Neural progenitor cell (in vitro differentiated cells): ENCODE measurements at regions not wholly inside any gene's neighbourhood (a gene's known extent, or its start where the extent isn't known, plus 50 kb on each side); places are given as distances from the start of the nearest gene placed in this dataset.

Experiments
- DNase-seq: peaks from one replicate; pipeline ENCODE4 v3.0.0-alpha.2; 2016; ENCODE audit warnings: low spot score
- H2AFZ ChIP-seq: fragments of 200-600 bp; sonication (generic); replicated peaks from 2 replicates; pipeline ENCODE4 v1.6.1; 2016; ENCODE audit warnings: antibody characterized with exemption
- H3F3A ChIP-seq: fragments of 200-600 bp; sonication (generic); 2 replicates; pipeline ENCODE4 v1.6.1; 2016; ENCODE audit warnings: antibody characterized with exemption, low read depth
- H3K27ac ChIP-seq: fragments of 200-600 bp; sonication (generic); 2 replicates; pipeline ENCODE4 v1.5.1; 2016; ENCODE audit warnings: mild to moderate bottlenecking
- H3K27me3 ChIP-seq: fragments of 200-600 bp; sonication (generic); 2 replicates; pipeline ENCODE4 v1.6.1; 2016; ENCODE audit warnings: mild to moderate bottlenecking, moderate library complexity
- H3K36me3 ChIP-seq: fragments of 200-600 bp; sonication (generic); 2 replicates; pipeline ENCODE4 v1.5.1; 2016
- H3K4me1 ChIP-seq: fragments of 200-600 bp; sonication (generic); 2 replicates; pipeline ENCODE4 v1.6.1; 2016; ENCODE audit warnings: mixed run types
- H3K4me2 ChIP-seq: fragments of 200-600 bp; sonication (generic); 2 replicates; pipeline ENCODE4 v1.6.1; 2016
- H3K4me3 ChIP-seq: fragments of 200-600 bp; sonication (generic); 2 replicates; pipeline ENCODE4 v1.5.1; 2016
- H3K79me2 ChIP-seq: fragments of 200-600 bp; sonication (generic); 2 replicates; pipeline ENCODE4 v1.6.1; 2016; ENCODE audit warnings: low read depth
- H3K9ac ChIP-seq: fragments of 200-600 bp; sonication (generic); 2 replicates; pipeline ENCODE4 v1.6.1; 2016
- H3K9me3 ChIP-seq: fragments of 200-600 bp; sonication (generic); 2 replicates; pipeline ENCODE4 v1.5.1; 2016; ENCODE audit warnings: low read depth
- H4K20me1 ChIP-seq: fragments of 200-600 bp; sonication (generic); 2 replicates; pipeline ENCODE4 v1.6.1; 2016; ENCODE audit warnings: low read depth
- H3K27ac Mint-ChIP-seq: 3 replicates; pipeline ENCODE4 v1.8.0; 2021; ENCODE audit warnings: mixed read lengths
- H3K27me3 Mint-ChIP-seq: 2 replicates; pipeline ENCODE4 v1.8.0; 2022; ENCODE audit warnings: low read depth, mild to moderate bottlenecking, inconsistent platforms, moderate library complexity, mixed read lengths; ENCODE audit not compliant: insufficient read depth
- H3K36me3 Mint-ChIP-seq: 3 replicates; pipeline ENCODE4 v1.8.0; 2021; ENCODE audit warnings: mixed read lengths
- H3K4me1 Mint-ChIP-seq: 3 replicates; pipeline ENCODE4 v1.8.0; 2021; ENCODE audit warnings: mixed read lengths
- H3K4me3 Mint-ChIP-seq: 3 replicates; pipeline ENCODE4 v1.8.0; 2021; ENCODE audit warnings: mild to moderate bottlenecking, moderate library complexity, mixed read lengths
- H3K9me3 Mint-ChIP-seq: 3 replicates; pipeline ENCODE4 v1.8.0; 2020; ENCODE audit warnings: mixed read lengths
- CTCF ChIP-seq: fragments of 200-600 bp; sonication (generic); IDR thresholded peaks from 2 replicates; pipeline ENCODE4 v1.5.1; 2017; ENCODE audit warnings: antibody characterized with exemption, mild to moderate bottlenecking
- EZH2 ChIP-seq: fragments of 200-600 bp; sonication (generic); IDR thresholded peaks from 2 replicates; pipeline ENCODE4 v1.6.1; 2017; ENCODE audit warnings: antibody characterized with exemption, mild to moderate bottlenecking, moderate library complexity
- EZH2phosphoT487 ChIP-seq: fragments of 200-600 bp; sonication (generic); IDR thresholded peaks from 2 replicates; pipeline ENCODE4 v1.6.1; 2017; ENCODE audit warnings: antibody characterized with exemption

GRCh38 chr18:6505498-6505875, 90.8 kb upstream of the L3MBTL4 start:
- no peak for DNase-seq
- Mint-ChIP-seq H3K9me3 (no peaks in the 10 kb centered on the region), H3K27ac (no peak overlapping the region), H3K4me1 (no peaks in the 10 kb centered on the region), H3K27me3 (peaks cover 2% of the 10 kb centered on the region), H3K36me3 (no peaks in the 10 kb centered on the region), H3K4me3 (no peak overlapping the region)
- Histone ChIP-seq H3K27ac (no peak overlapping the region), H2AFZ (no peak overlapping the region), H3K4me3 (no peak overlapping the region), H4K20me1 (no peaks in the 10 kb centered on the region), H3K9ac (no peak overlapping the region), H3K4me1 (no peaks in the 10 kb centered on the region), H3K27me3 (no peaks in the 10 kb centered on the region), H3F3A (no peaks in the 10 kb centered on the region), H3K36me3 (no peaks in the 10 kb centered on the region), H3K79me2 (no peaks in the 10 kb centered on the region), H3K4me2 (no peak overlapping the region), H3K9me3 (no peaks in the 10 kb centered on the region)
- no peak for TF ChIP-seq EZH2
- TF ChIP-seq CTCF = no peak
- TF ChIP-seq EZH2phosphoT487 = no peak

DNA sequence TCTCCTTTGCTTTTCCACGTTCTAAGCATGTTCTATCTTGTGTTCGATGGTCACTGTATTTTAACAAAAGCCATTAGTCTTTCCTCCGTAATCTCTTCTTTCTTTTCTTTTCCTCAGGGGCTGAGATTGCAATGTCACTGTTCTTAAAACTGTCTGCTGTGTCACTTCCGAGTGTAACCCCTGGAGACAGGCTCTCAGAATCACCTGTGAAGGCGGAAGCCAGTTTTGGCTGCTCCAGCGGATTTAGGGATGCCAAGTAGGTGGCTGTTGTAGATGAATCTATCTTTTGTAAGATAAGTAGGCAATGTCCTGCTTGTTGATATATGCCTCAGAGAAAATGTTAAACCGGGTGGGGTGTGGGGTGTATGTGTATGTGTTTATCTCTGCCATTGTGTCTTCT, 94.7 kb upstream of the L3MBTL4 start:
- peaks cover 2% of the 10 kb centered on the region for H3K27me3 Mint-ChIP-seq
- H3K36me3 ChIP-seq = no peaks in the 10 kb centered on the region
- no peaks in the 10 kb centered on the region for H3K9me3 Mint-ChIP-seq
- no peak for TF ChIP-seq CTCF
- no peak for TF ChIP-seq EZH2phosphoT487
- no peaks in the 10 kb centered on the region for H3K36me3 Mint-ChIP-seq
- no peak overlapping the region for H2AFZ ChIP-seq
- H3K9ac ChIP-seq = no peak overlapping the region
- no peaks in the 10 kb centered on the region for H3F3A ChIP-seq
- no peaks in the 10 kb centered on the region for H3K79me2 ChIP-seq
- peak; percentile 4 for DNase-seq
- H3K4me1 Mint-ChIP-seq = no peaks in the 10 kb centered on the region
- H3K4me3 ChIP-seq = no peak overlapping the region
- no peak overlapping the region for H3K4me2 ChIP-seq
- H3K4me3 Mint-ChIP-seq = no peak overlapping the region
- H3K27ac ChIP-seq = no peak overlapping the region
- peak overlapping the region; percentile 3 for H3K27ac Mint-ChIP-seq
- H4K20me1 ChIP-seq = no peaks in the 10 kb centered on the region
- H3K27me3 ChIP-seq = no peaks in the 10 kb centered on the region
- H3K4me1 ChIP-seq = no peaks in the 10 kb centered on the region
- no peaks in the 10 kb centered on the region for H3K9me3 ChIP-seq

- Mint-ChIP-seq H3K27ac (peak overlapping the region; percentile 51), H3K4me3 (no peak overlapping the region), H3K9me3 (no peaks in the 10 kb centered on the region), H3K36me3 (no peaks in the 10 kb centered on the region), H3K27me3 (peaks cover 2% of the 10 kb centered on the region), H3K4me1 (no peaks in the 10 kb centered on the region)
- no peak overlapping the region for H3K27ac ChIP-seq
- no peak overlapping the region for H3K4me2 ChIP-seq
- H3K79me2 ChIP-seq = no peaks in the 10 kb centered on the region
- H3K4me1 ChIP-seq = no peaks in the 10 kb centered on the region
- H3K27me3 ChIP-seq = no peaks in the 10 kb centered on the region
- H3K4me3 ChIP-seq = no peak overlapping the region
- H3F3A ChIP-seq = no peaks in the 10 kb centered on the region
- TF ChIP-seq EZH2phosphoT487 (no peak), CTCF (no peak), EZH2 (no peak)
- no peaks in the 10 kb centered on the region for H3K9me3 ChIP-seq
- DNase-seq = no peak
- H3K9ac ChIP-seq = no peak overlapping the region
- H2AFZ ChIP-seq = no peak overlapping the region
- H3K36me3 ChIP-seq = no peaks in the 10 kb centered on the region
- no peaks in the 10 kb centered on the region for H4K20me1 ChIP-seq
Observed at GRCh38 chr18:6509832-6510231, 95.1 kb upstream of the L3MBTL4 start.

- Histone ChIP-seq H3K9ac (no peak overlapping the region), H3K4me3 (no peak overlapping the region), H3K36me3 (no peaks in the 10 kb centered on the region), H3K9me3 (no peaks in the 10 kb centered on the region), H3K79me2 (no peaks in the 10 kb centered on the region), H2AFZ (no peak overlapping the region), H3K27ac (no peak overlapping the region), H3F3A (no peaks in the 10 kb centered on the region), H3K4me2 (no peak overlapping the region), H3K4me1 (no peaks in the 10 kb centered on the region), H3K27me3 (no peaks in the 10 kb centered on the region), H4K20me1 (no peaks in the 10 kb centered on the region)
- H3K4me3 Mint-ChIP-seq = no peak overlapping the region
- H3K27me3 Mint-ChIP-seq = peaks cover 3% of the 10 kb centered on the region
- peaks cover 22% of the 10 kb centered on the region for H3K9me3 Mint-ChIP-seq
- DNase-seq = no peak
- no peaks in the 10 kb centered on the region for H3K4me1 Mint-ChIP-seq
- no peak overlapping the region for H3K27ac Mint-ChIP-seq
- TF ChIP-seq EZH2 (no peak), CTCF (no peak), EZH2phosphoT487 (no peak)
- no peaks in the 10 kb centered on the region for H3K36me3 Mint-ChIP-seq
Observed at GRCh38 chr18:6520901-6521300, 106.2 kb upstream of the L3MBTL4 start.
